HFFc6 (cell line): ENCODE measurements at regions not wholly inside any gene's neighbourhood (a gene's known extent, or its start where the extent isn't known, plus 50 kb on each side); places are given as distances from the start of the nearest gene placed in this dataset.

ENCODE experiments used
- DNase-seq: peaks from one replicate; pipeline ENCODE4 v3.0.0-alpha.2; 2018
- H3K27ac Mint-ChIP-seq: 2 replicates; pipeline ENCODE4 v1.8.0; 2020; ENCODE audit warnings: mild to moderate bottlenecking, mixed read lengths
- H3K27me3 Mint-ChIP-seq: 2 replicates; pipeline ENCODE4 v1.8.0; 2021; ENCODE audit warnings: mild to moderate bottlenecking, moderate library complexity, mixed read lengths; ENCODE audit not compliant: insufficient read depth
- H3K36me3 Mint-ChIP-seq: 2 replicates; pipeline ENCODE4 v1.8.0; 2021; ENCODE audit warnings: low read depth, mixed read lengths
- H3K4me1 Mint-ChIP-seq: 2 replicates; pipeline ENCODE4 v1.8.0; 2020; ENCODE audit warnings: low read depth, mixed read lengths
- H3K4me3 Mint-ChIP-seq: 2 replicates; pipeline ENCODE4 v1.8.0; 2020; ENCODE audit warnings: mild to moderate bottlenecking, moderate library complexity, mixed read lengths
- H3K9me3 Mint-ChIP-seq: 2 replicates; pipeline ENCODE4 v1.8.0; 2020; ENCODE audit warnings: mild to moderate bottlenecking, mixed read lengths
- CTCF ChIP-seq: fragments of 200-600 bp; sonication (generic); IDR thresholded peaks from 2 replicates; pipeline ENCODE4 v1.5.0; 2021; ENCODE audit warnings: antibody characterized with exemption, mild to moderate bottlenecking

- Mint-ChIP-seq H3K36me3 (peaks cover 18% of the 10 kb centered on the region), H3K27ac (peak overlapping the region; percentile 78), H3K27me3 (peaks cover 5% of the 10 kb centered on the region), H3K9me3 (peaks cover 13% of the 10 kb centered on the region), H3K4me1 (peaks cover 78% of the 10 kb centered on the region), H3K4me3 (no peak overlapping the region)
- DNase-seq = peak; percentile 84
- no peak for TF ChIP-seq CTCF
These were observed 140.1 kb upstream of the ABCA1 start for GRCh38 chr9:105067895-105068580.

- DNase-seq = no peak
- Mint-ChIP-seq H3K4me1 (peaks cover 74% of the 10 kb centered on the region), H3K27me3 (peaks cover 5% of the 10 kb centered on the region), H3K9me3 (peaks cover 13% of the 10 kb centered on the region), H3K4me3 (no peak overlapping the region), H3K27ac (peak overlapping the region; percentile 64; the same call in 1 of the 2 replicates), H3K36me3 (peaks cover 18% of the 10 kb centered on the region)
- no peak for TF ChIP-seq CTCF
These were observed 141.3 kb upstream of the ABCA1 start for GRCh38 chr9:105069285-105069684.

- peaks cover 13% of the 10 kb centered on the region for H3K9me3 Mint-ChIP-seq
- H3K27me3 Mint-ChIP-seq = peaks cover 5% of the 10 kb centered on the region
- H3K27ac Mint-ChIP-seq = peak overlapping the region; percentile 64
These were observed 141.7 kb upstream of the ABCA1 start for GRCh38 chr9:105069696-105070095.

GRCh38 chr9:105070176-105070575, 142.2 kb upstream of the ABCA1 start:
- Mint-ChIP-seq H3K27me3 (peaks cover 5% of the 10 kb centered on the region), H3K4me3 (no peak overlapping the region), H3K4me1 (peaks cover 65% of the 10 kb centered on the region), H3K27ac (peak overlapping the region; percentile 64), H3K9me3 (peaks cover 13% of the 10 kb centered on the region), H3K36me3 (peaks cover 18% of the 10 kb centered on the region)
- no peak for DNase-seq
- no peak for TF ChIP-seq CTCF

More at GRCh38 chr9:105069696-105070095, 141.7 kb upstream of the ABCA1 start:
- no peak overlapping the region for H3K4me3 Mint-ChIP-seq
- H3K4me1 Mint-ChIP-seq = peaks cover 70% of the 10 kb centered on the region
- peak; percentile 12 for DNase-seq
- peaks cover 18% of the 10 kb centered on the region for H3K36me3 Mint-ChIP-seq
- no peak for TF ChIP-seq CTCF

- peaks cover 59% of the 10 kb centered on the region for H3K4me1 Mint-ChIP-seq
- H3K4me3 Mint-ChIP-seq = no peak overlapping the region
- peaks cover 2% of the 10 kb centered on the region; the same call in 1 of the 2 replicates for H3K27me3 Mint-ChIP-seq
- no peak for DNase-seq
- no peak for TF ChIP-seq CTCF
- H3K9me3 Mint-ChIP-seq = peaks cover 13% of the 10 kb centered on the region
- H3K27ac Mint-ChIP-seq = no peak overlapping the region; the same call in 1 of the 2 replicates
- H3K36me3 Mint-ChIP-seq = peaks cover 12% of the 10 kb centered on the region
These were observed 144.5 kb upstream of the ABCA1 start for GRCh38 chr9:105072476-105072875.
